ENCODE measurements at regions not wholly inside any gene's neighbourhood (a gene's known extent, or its start where the extent isn't known, plus 50 kb on each side); places are given as distances from the start of the nearest gene placed in this dataset.

GRCh38 chr2:13714466-13714865, 918.1 kb upstream of the LRATD1 start:
- Histone ChIP-seq H2AFZ (replicated peaks) (no peak overlapping the region), H3F3A (ENCODE audit: low read depth) (no peaks in the 10 kb centered on the region), H4K20me1 (ENCODE audit: low read depth) (no peaks in the 10 kb centered on the region), H3K9me3 (ENCODE audit: low read depth) (peaks cover 23% of the 10 kb centered on the region), H3K36me3 (no peaks in the 10 kb centered on the region), H3K4me2 (no peak overlapping the region), H3K27me3 (no peaks in the 10 kb centered on the region), H3K79me2 (ENCODE audit: low read depth) (no peaks in the 10 kb centered on the region), H3K4me3 (no peak overlapping the region), H3K4me1 (no peaks in the 10 kb centered on the region), H3K27ac (no peak overlapping the region), H3K9ac (no peak overlapping the region)
- H3K4me3 Mint-ChIP-seq = no peak overlapping the region
- no peaks in the 10 kb centered on the region for H3K4me1 Mint-ChIP-seq
- TF ChIP-seq EZH2 (IDR thresholded peaks at IDR 0.05) (no peak), EZH2phosphoT487 (IDR thresholded peaks at IDR 0.05) (no peak)
- TF ChIP-seq, protein P1, sequence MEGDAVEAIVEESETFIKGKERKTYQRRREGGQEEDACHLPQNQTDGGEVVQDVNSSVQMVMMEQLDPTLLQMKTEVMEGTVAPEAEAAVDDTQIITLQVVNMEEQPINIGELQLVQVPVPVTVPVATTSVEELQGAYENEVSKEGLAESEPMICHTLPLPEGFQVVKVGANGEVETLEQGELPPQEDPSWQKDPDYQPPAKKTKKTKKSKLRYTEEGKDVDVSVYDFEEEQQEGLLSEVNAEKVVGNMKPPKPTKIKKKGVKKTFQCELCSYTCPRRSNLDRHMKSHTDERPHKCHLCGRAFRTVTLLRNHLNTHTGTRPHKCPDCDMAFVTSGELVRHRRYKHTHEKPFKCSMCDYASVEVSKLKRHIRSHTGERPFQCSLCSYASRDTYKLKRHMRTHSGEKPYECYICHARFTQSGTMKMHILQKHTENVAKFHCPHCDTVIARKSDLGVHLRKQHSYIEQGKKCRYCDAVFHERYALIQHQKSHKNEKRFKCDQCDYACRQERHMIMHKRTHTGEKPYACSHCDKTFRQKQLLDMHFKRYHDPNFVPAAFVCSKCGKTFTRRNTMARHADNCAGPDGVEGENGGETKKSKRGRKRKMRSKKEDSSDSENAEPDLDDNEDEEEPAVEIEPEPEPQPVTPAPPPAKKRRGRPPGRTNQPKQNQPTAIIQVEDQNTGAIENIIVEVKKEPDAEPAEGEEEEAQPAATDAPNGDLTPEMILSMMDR (IDR thresholded peaks at IDR 0.05) = no peak
- H3K36me3 Mint-ChIP-seq = no peaks in the 10 kb centered on the region
- H3K27me3 Mint-ChIP-seq (ENCODE audit: insufficient read depth, low read depth) = no peaks in the 10 kb centered on the region
- no peaks in the 10 kb centered on the region for H3K9me3 Mint-ChIP-seq
- no peak for DNase-seq (ENCODE audit: low spot score)
- no peak overlapping the region for H3K27ac Mint-ChIP-seq

DNA sequence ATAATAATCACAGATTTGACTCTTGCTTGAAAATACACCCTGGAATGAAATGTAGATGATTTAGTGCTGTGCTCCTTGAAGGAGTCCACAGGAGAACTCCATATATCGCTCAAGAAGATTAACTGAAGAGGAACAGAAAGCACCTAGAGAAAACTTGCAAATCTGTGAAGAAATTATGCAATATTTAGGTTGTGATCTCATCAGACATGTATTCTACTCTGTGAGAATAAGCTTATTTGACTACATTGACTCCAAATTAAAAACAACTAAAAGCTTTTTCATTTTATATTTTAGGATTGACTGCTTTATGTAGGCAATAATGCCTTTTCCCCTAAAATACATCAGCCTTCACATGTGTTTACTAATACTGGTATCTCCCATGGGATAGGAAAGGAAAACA, 906.6 kb upstream of the LRATD1 start:
- H3K9me3 Mint-ChIP-seq = no peaks in the 10 kb centered on the region
- Histone ChIP-seq H3K4me3 (no peak overlapping the region), H3K27ac (no peak overlapping the region), H3K9me3 (ENCODE audit: low read depth) (peaks cover 14% of the 10 kb centered on the region), H3K79me2 (ENCODE audit: low read depth) (no peaks in the 10 kb centered on the region), H3K4me2 (no peak overlapping the region), H3K36me3 (no peaks in the 10 kb centered on the region), H4K20me1 (ENCODE audit: low read depth) (no peaks in the 10 kb centered on the region), H3K27me3 (no peaks in the 10 kb centered on the region), H3K9ac (no peak overlapping the region), H3F3A (ENCODE audit: low read depth) (no peaks in the 10 kb centered on the region), H2AFZ (replicated peaks) (no peak overlapping the region), H3K4me1 (no peaks in the 10 kb centered on the region)
- TF ChIP-seq, protein P1 (IDR thresholded peaks at IDR 0.05) = no peak
- H3K36me3 Mint-ChIP-seq = no peaks in the 10 kb centered on the region
- no peak overlapping the region for H3K27ac Mint-ChIP-seq
- H3K4me3 Mint-ChIP-seq = no peak overlapping the region
- no peak for DNase-seq (ENCODE audit: low spot score)
- H3K4me1 Mint-ChIP-seq = no peaks in the 10 kb centered on the region
- H3K27me3 Mint-ChIP-seq (ENCODE audit: insufficient read depth, low read depth) = no peaks in the 10 kb centered on the region

GRCh38 chr2:13745330-13745729, 887.2 kb upstream of the LRATD1 start:
- TF ChIP-seq, protein P1 (IDR thresholded peaks at IDR 0.05) = no peak
- TF ChIP-seq EZH2phosphoT487 (IDR thresholded peaks at IDR 0.05) (no peak), EZH2 (IDR thresholded peaks at IDR 0.05) (no peak)
- Histone ChIP-seq H3K4me2 (no peak overlapping the region), H3K79me2 (ENCODE audit: low read depth) (no peaks in the 10 kb centered on the region), H4K20me1 (ENCODE audit: low read depth) (no peaks in the 10 kb centered on the region), H3K27ac (no peak overlapping the region), H3K27me3 (no peaks in the 10 kb centered on the region), H3K9me3 (ENCODE audit: low read depth) (no peaks in the 10 kb centered on the region), H3K36me3 (no peaks in the 10 kb centered on the region), H3K9ac (no peak overlapping the region), H3K4me1 (no peaks in the 10 kb centered on the region), H2AFZ (replicated peaks) (no peak overlapping the region), H3F3A (ENCODE audit: low read depth) (no peaks in the 10 kb centered on the region), H3K4me3 (no peak overlapping the region)
- Mint-ChIP-seq H3K27ac (no peak overlapping the region), H3K27me3 (ENCODE audit: insufficient read depth, low read depth) (peaks cover 4% of the 10 kb centered on the region), H3K9me3 (peaks cover 25% of the 10 kb centered on the region), H3K4me1 (peaks cover 3% of the 10 kb centered on the region), H3K4me3 (no peak overlapping the region), H3K36me3 (no peaks in the 10 kb centered on the region)
- peak; percentile 18 for DNase-seq (ENCODE audit: low spot score)

GRCh38 chr2:13751955-13752354, 880.6 kb upstream of the LRATD1 start:
- no peaks in the 10 kb centered on the region for H3K27me3 Mint-ChIP-seq (ENCODE audit: insufficient read depth, low read depth)
- H3K36me3 Mint-ChIP-seq = no peaks in the 10 kb centered on the region
- H3K4me2 ChIP-seq = no peak overlapping the region
- no peaks in the 10 kb centered on the region for H3K79me2 ChIP-seq (ENCODE audit: low read depth)
- no peaks in the 10 kb centered on the region for H4K20me1 ChIP-seq (ENCODE audit: low read depth)
- peaks cover 24% of the 10 kb centered on the region for H3K9me3 ChIP-seq (ENCODE audit: low read depth)
- no peaks in the 10 kb centered on the region for H3K4me1 ChIP-seq
- H3K9ac ChIP-seq = no peak overlapping the region
- H3K9me3 Mint-ChIP-seq = peaks cover 17% of the 10 kb centered on the region
- H3K27me3 ChIP-seq = no peaks in the 10 kb centered on the region
- no peak overlapping the region for H3K4me3 Mint-ChIP-seq
- H3K4me1 Mint-ChIP-seq = no peaks in the 10 kb centered on the region
- H3K4me3 ChIP-seq = no peak overlapping the region
- no peak overlapping the region for H3K27ac Mint-ChIP-seq
- H3K36me3 ChIP-seq = no peaks in the 10 kb centered on the region
- DNase-seq (ENCODE audit: low spot score) = no peak
- H2AFZ ChIP-seq (replicated peaks) = no peak overlapping the region
- no peak overlapping the region for H3K27ac ChIP-seq
- TF ChIP-seq EZH2 (IDR thresholded peaks at IDR 0.05) = no peak
- no peak for TF ChIP-seq EZH2phosphoT487 (IDR thresholded peaks at IDR 0.05)
- TF ChIP-seq, protein P1 (IDR thresholded peaks at IDR 0.05) = no peak
- H3F3A ChIP-seq (ENCODE audit: low read depth) = no peaks in the 10 kb centered on the region
